ENCODE measurements at regions not wholly inside any gene's neighbourhood (a gene's known extent, or its start where the extent isn't known, plus 50 kb on each side); places are given as distances from the start of the nearest gene placed in this dataset.
"Not testable (repeated sequence)": the region's sequence is repeated elsewhere in the genome, so short reads cannot be mapped to it uniquely, and the experiment has no call there.

GRCh38 chr11:129750343-129751292 lies 65.0 kb upstream of the TMEM45B start:
- Histone ChIP-seq H3K4me3 (ENCODE audit: insufficient read depth, low read length, poor library complexity, severe bottlenecking) (no peak overlapping the region), H3F3A (ENCODE audit: insufficient read depth) (no peaks in the 10 kb centered on the region), H3K9ac (ENCODE audit: low read length) (no peak overlapping the region), H4K20me1 (ENCODE audit: low read depth, low read length) (no peaks in the 10 kb centered on the region), H3K4me2 (ENCODE audit: low read depth, low read length, poor library complexity, severe bottlenecking) (no peak overlapping the region), H3K9me3 (ENCODE audit: insufficient read depth, low read length) (no peaks in the 10 kb centered on the region), H3K9me2 (replicated peaks; ENCODE audit: insufficient read depth, low read length) (no peaks in the 10 kb centered on the region), H3K36me3 (ENCODE audit: low read length) (no peaks in the 10 kb centered on the region), H3K27me3 (ENCODE audit: low read length) (no peaks in the 10 kb centered on the region), H3K79me2 (ENCODE audit: insufficient read depth, low read length) (no peaks in the 10 kb centered on the region), H3K27ac (ENCODE audit: low read depth, low read length) (no peak overlapping the region), H2AFZ (ENCODE audit: low read depth, low read length, severe bottlenecking) (no peak overlapping the region)
- TF ChIP-seq EZH2phosphoT487 (conservative IDR thresholded peaks at IDR 0.05; ENCODE audit: low read length) (no peak), CTCF (IDR thresholded peaks at IDR 0.05; ENCODE audit: insufficient read depth, low read length, poor library complexity, severe bottlenecking) (peak; percentile 55)

DNA sequence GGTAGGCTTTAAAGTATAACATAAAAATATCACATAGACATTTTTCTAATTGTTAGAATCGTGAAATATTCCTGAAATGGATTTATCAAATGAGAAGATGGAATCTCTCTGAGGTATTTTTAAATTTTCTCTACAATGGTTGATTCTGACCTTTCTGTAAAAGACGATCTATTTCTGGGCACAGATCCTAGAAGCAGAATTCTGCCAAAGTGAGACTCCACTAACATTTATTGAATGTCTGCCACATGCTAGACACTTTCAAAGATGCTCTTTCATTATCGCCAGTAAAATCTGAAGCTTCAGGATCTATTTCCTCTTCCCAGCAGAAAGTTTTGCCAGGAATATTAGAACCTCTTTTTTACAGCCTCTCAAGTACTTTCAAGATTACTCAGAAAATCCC lies 64.1 kb upstream of the TMEM45B start:
- Histone ChIP-seq H3K79me2 (ENCODE audit: insufficient read depth, low read length) (no peaks in the 10 kb centered on the region), H3K9me3 (ENCODE audit: insufficient read depth, low read length) (no peaks in the 10 kb centered on the region), H3K27me3 (ENCODE audit: low read length) (no peaks in the 10 kb centered on the region), H3F3A (ENCODE audit: insufficient read depth) (no peaks in the 10 kb centered on the region), H3K27ac (ENCODE audit: low read depth, low read length) (no peak overlapping the region), H3K4me3 (ENCODE audit: insufficient read depth, low read length, poor library complexity, severe bottlenecking) (no peak overlapping the region), H3K4me2 (ENCODE audit: low read depth, low read length, poor library complexity, severe bottlenecking) (no peak overlapping the region), H3K36me3 (ENCODE audit: low read length) (no peaks in the 10 kb centered on the region), H4K20me1 (ENCODE audit: low read depth, low read length) (no peaks in the 10 kb centered on the region), H2AFZ (ENCODE audit: low read depth, low read length, severe bottlenecking) (no peak overlapping the region), H3K9ac (ENCODE audit: low read length) (no peak overlapping the region), H3K9me2 (replicated peaks; ENCODE audit: insufficient read depth, low read length) (no peaks in the 10 kb centered on the region)
- TF ChIP-seq EZH2phosphoT487 (conservative IDR thresholded peaks at IDR 0.05; ENCODE audit: low read length) (no peak), CTCF (IDR thresholded peaks at IDR 0.05; ENCODE audit: insufficient read depth, low read length, poor library complexity, severe bottlenecking) (no peak)

- H4K20me1 ChIP-seq (ENCODE audit: low read depth, low read length); H3K9me3 ChIP-seq (ENCODE audit: insufficient read depth, low read length); H3F3A ChIP-seq (ENCODE audit: insufficient read depth); H3K27me3 ChIP-seq (ENCODE audit: low read length); H3K79me2 ChIP-seq (ENCODE audit: insufficient read depth, low read length); H3K4me3 ChIP-seq (ENCODE audit: insufficient read depth, low read length, poor library complexity, severe bottlenecking); H3K4me2 ChIP-seq (ENCODE audit: low read depth, low read length, poor library complexity, severe bottlenecking); H3K9me2 ChIP-seq (replicated peaks; ENCODE audit: insufficient read depth, low read length); H3K9ac ChIP-seq (ENCODE audit: low read length); H3K27ac ChIP-seq (ENCODE audit: low read depth, low read length); H2AFZ ChIP-seq (ENCODE audit: low read depth, low read length, severe bottlenecking); H3K36me3 ChIP-seq (ENCODE audit: low read length): not testable (repeated sequence)
Measured at GRCh38 chr11:129763569-129763968, 52.1 kb upstream of the TMEM45B start.

GRCh38 chr11:129764204-129764603 lies 51.4 kb upstream of the TMEM45B start:
- H3K4me3 ChIP-seq (ENCODE audit: insufficient read depth, low read length, poor library complexity, severe bottlenecking); H3K79me2 ChIP-seq (ENCODE audit: insufficient read depth, low read length); H3F3A ChIP-seq (ENCODE audit: insufficient read depth); H3K27me3 ChIP-seq (ENCODE audit: low read length); H3K4me2 ChIP-seq (ENCODE audit: low read depth, low read length, poor library complexity, severe bottlenecking); H4K20me1 ChIP-seq (ENCODE audit: low read depth, low read length); H3K36me3 ChIP-seq (ENCODE audit: low read length); H2AFZ ChIP-seq (ENCODE audit: low read depth, low read length, severe bottlenecking); H3K9me3 ChIP-seq (ENCODE audit: insufficient read depth, low read length); H3K9ac ChIP-seq (ENCODE audit: low read length); H3K9me2 ChIP-seq (replicated peaks; ENCODE audit: insufficient read depth, low read length); H3K27ac ChIP-seq (ENCODE audit: low read depth, low read length): not testable (repeated sequence)

Data from SU-DHL-6 (cell line).